Upper lobe of left lung (tissue), 4 donors: ENCODE measurements at regions not wholly inside any gene's neighbourhood (a gene's known extent, or its start where the extent isn't known, plus 50 kb on each side); places are given as distances from the start of the nearest gene placed in this dataset.

Experiments used
- EP300 ChIP-seq, 4 donors: sonication (generic); formaldehyde crosslinking; IDR thresholded peaks; one replicate each; pipeline ENCODE4 v1.5.1; 2017; ENCODE audit warnings: antibody characterized with exemption in 4 of 4, control low read depth in 2 of 4
- POLR2A ChIP-seq, 4 donors: fragments of 450-650 bp; IDR thresholded peaks; one replicate each; pipeline ENCODE4 v1.5.1; 2016 to 2017; ENCODE audit warnings: antibody characterized with exemption in 4 of 4, mild to moderate bottlenecking in 2 of 4
- POLR2AphosphoS5 ChIP-seq, 2 donors: sonication (generic); formaldehyde crosslinking; IDR thresholded peaks; one replicate each; pipeline ENCODE4 v1.5.1; 2017; ENCODE audit warnings: antibody characterized with exemption in 2 of 2
- TF ChIP-seq, protein P1 (sequence below), 6 experiments: fragments of 450-650 bp in 4 of 6; fragments of 200-600 bp in 2 of 6; sonication (generic) in 2 of 6; IDR thresholded peaks; one replicate each; pipeline ENCODE4 v1.5.1; 2016 to 2019; ENCODE audit warnings: antibody characterized with exemption in 6 of 6

DNA sequence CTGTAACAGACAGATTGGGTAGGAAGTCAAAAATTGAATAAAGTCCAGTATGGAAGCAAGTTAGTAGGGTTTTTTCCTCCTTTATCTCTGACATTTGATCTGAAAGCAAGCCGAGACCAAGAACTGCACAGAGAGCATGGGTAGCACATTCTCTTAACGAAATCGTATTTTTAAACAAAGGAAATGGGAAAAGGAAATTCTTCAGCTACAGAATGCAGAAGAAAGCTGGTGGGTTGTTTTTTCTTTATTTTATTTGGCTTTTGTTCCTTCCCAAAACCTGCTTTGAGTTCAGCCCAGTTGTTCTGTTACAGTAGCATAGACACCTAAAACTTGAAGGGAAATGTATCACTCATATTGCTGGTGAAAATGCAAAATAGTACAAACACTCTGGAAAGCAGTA is 397.0 kb downstream of the GBE1 start:
- TF ChIP-seq, protein P1, sequence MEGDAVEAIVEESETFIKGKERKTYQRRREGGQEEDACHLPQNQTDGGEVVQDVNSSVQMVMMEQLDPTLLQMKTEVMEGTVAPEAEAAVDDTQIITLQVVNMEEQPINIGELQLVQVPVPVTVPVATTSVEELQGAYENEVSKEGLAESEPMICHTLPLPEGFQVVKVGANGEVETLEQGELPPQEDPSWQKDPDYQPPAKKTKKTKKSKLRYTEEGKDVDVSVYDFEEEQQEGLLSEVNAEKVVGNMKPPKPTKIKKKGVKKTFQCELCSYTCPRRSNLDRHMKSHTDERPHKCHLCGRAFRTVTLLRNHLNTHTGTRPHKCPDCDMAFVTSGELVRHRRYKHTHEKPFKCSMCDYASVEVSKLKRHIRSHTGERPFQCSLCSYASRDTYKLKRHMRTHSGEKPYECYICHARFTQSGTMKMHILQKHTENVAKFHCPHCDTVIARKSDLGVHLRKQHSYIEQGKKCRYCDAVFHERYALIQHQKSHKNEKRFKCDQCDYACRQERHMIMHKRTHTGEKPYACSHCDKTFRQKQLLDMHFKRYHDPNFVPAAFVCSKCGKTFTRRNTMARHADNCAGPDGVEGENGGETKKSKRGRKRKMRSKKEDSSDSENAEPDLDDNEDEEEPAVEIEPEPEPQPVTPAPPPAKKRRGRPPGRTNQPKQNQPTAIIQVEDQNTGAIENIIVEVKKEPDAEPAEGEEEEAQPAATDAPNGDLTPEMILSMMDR (IDR thresholded peaks at IDR 0.05), result no peak
- no peak for TF ChIP-seq POLR2A (IDR thresholded peaks at IDR 0.05)
- no peak for TF ChIP-seq POLR2AphosphoS5 (IDR thresholded peaks at IDR 0.05)
- TF ChIP-seq EP300 (IDR thresholded peaks at IDR 0.05), result no peak
